T-helper 1 cell treated with Interleukin-12 subunit alpha and Interleukin-12 subunit beta and Interleukin-4 antibody, amounts not matched to agents 30 μg/mL and 1 μg/mL, for 36 hours (primary cell): ENCODE measurements at regions not wholly inside any gene's neighbourhood (a gene's known extent, or its start where the extent isn't known, plus 50 kb on each side); places are given as distances from the start of the nearest gene placed in this dataset.
"Not testable (repeated sequence)": the region's sequence is repeated elsewhere in the genome, so short reads cannot be mapped to it uniquely, and the experiment has no call there.

Experiments
- H3K27ac Mint-ChIP-seq: one replicate; pipeline ENCODE4 v1.8.0; 2021; ENCODE audit warnings: mild to moderate bottlenecking, mixed read lengths
- H3K27me3 Mint-ChIP-seq: one replicate; pipeline ENCODE4 v1.8.0; 2021; ENCODE audit warnings: low read depth, mixed read lengths
- H3K36me3 Mint-ChIP-seq: one replicate; pipeline ENCODE4 v1.8.0; 2021; ENCODE audit warnings: low read depth, mixed read lengths
- H3K4me1 Mint-ChIP-seq: one replicate; pipeline ENCODE4 v1.8.0; 2021; ENCODE audit warnings: low read depth, mixed read lengths
- H3K4me3 Mint-ChIP-seq: one replicate; pipeline ENCODE4 v1.8.0; 2021; ENCODE audit warnings: mild to moderate bottlenecking, moderate library complexity, mixed read lengths
- H3K9me3 Mint-ChIP-seq: one replicate; pipeline ENCODE4 v1.8.0; 2021; ENCODE audit warnings: mixed read lengths

- no peaks in the 10 kb centered on the region for H3K4me1 Mint-ChIP-seq
- no peak overlapping the region for H3K27ac Mint-ChIP-seq
- H3K27me3 Mint-ChIP-seq: peaks cover 4% of the 10 kb centered on the region
- H3K36me3 Mint-ChIP-seq: no peaks in the 10 kb centered on the region
- no peak overlapping the region for H3K4me3 Mint-ChIP-seq
- H3K9me3 Mint-ChIP-seq: no peaks in the 10 kb centered on the region
Measured at GRCh38 chr18:60044290-60045006, 144.7 kb downstream of the PMAIP1 start.

GRCh38 chr18:60040971-60041370 lies 141.2 kb downstream of the PMAIP1 start:
- Mint-ChIP-seq H3K4me1 (no peaks in the 10 kb centered on the region), H3K36me3 (no peaks in the 10 kb centered on the region), H3K27ac (no peak overlapping the region), H3K4me3 (no peak overlapping the region), H3K9me3 (no peaks in the 10 kb centered on the region), H3K27me3 (no peaks in the 10 kb centered on the region)

- H3K27me3 Mint-ChIP-seq: no peaks in the 10 kb centered on the region
- H3K9me3 Mint-ChIP-seq: no peaks in the 10 kb centered on the region
- no peak overlapping the region for H3K27ac Mint-ChIP-seq
- no peaks in the 10 kb centered on the region for H3K4me1 Mint-ChIP-seq
- no peaks in the 10 kb centered on the region for H3K36me3 Mint-ChIP-seq
- no peak overlapping the region for H3K4me3 Mint-ChIP-seq
Measured at GRCh38 chr18:60038731-60039130, 138.9 kb downstream of the PMAIP1 start.

GRCh38 chr18:60027397-60027796 lies 127.6 kb downstream of the PMAIP1 start:
- no peak overlapping the region for H3K27ac Mint-ChIP-seq
- no peak overlapping the region for H3K4me3 Mint-ChIP-seq
- H3K36me3 Mint-ChIP-seq: no peaks in the 10 kb centered on the region
- H3K27me3 Mint-ChIP-seq: no peaks in the 10 kb centered on the region
- no peaks in the 10 kb centered on the region for H3K4me1 Mint-ChIP-seq
- H3K9me3 Mint-ChIP-seq: no peaks in the 10 kb centered on the region

- H3K27ac Mint-ChIP-seq: no peak overlapping the region
- H3K4me3 Mint-ChIP-seq: no peak overlapping the region
- no peaks in the 10 kb centered on the region for H3K36me3 Mint-ChIP-seq
- no peaks in the 10 kb centered on the region for H3K4me1 Mint-ChIP-seq
- H3K9me3 Mint-ChIP-seq: no peaks in the 10 kb centered on the region
- no peaks in the 10 kb centered on the region for H3K27me3 Mint-ChIP-seq
Measured at GRCh38 chr18:60024857-60025256, 125.1 kb downstream of the PMAIP1 start.

GRCh38 chr18:60024345-60024744 lies 124.5 kb downstream of the PMAIP1 start:
- no peak overlapping the region for H3K4me3 Mint-ChIP-seq
- no peaks in the 10 kb centered on the region for H3K9me3 Mint-ChIP-seq
- no peaks in the 10 kb centered on the region for H3K27me3 Mint-ChIP-seq
- H3K4me1 Mint-ChIP-seq: no peaks in the 10 kb centered on the region
- no peaks in the 10 kb centered on the region for H3K36me3 Mint-ChIP-seq
- no peak overlapping the region for H3K27ac Mint-ChIP-seq

GRCh38 chr18:60022671-60023276 lies 123.0 kb downstream of the PMAIP1 start:
- H3K36me3 Mint-ChIP-seq: no peaks in the 10 kb centered on the region
- no peaks in the 10 kb centered on the region for H3K27me3 Mint-ChIP-seq
- H3K4me1 Mint-ChIP-seq: no peaks in the 10 kb centered on the region
- H3K27ac Mint-ChIP-seq: no peak overlapping the region
- H3K4me3 Mint-ChIP-seq: no peak overlapping the region
- H3K9me3 Mint-ChIP-seq: no peaks in the 10 kb centered on the region

GRCh38 chr18:60021556-60021955 lies 121.8 kb downstream of the PMAIP1 start:
- no peaks in the 10 kb centered on the region for H3K36me3 Mint-ChIP-seq
- no peaks in the 10 kb centered on the region for H3K27me3 Mint-ChIP-seq
- H3K27ac Mint-ChIP-seq: no peak overlapping the region
- H3K4me3 Mint-ChIP-seq: no peak overlapping the region
- H3K4me1 Mint-ChIP-seq: no peaks in the 10 kb centered on the region
- H3K9me3 Mint-ChIP-seq: no peaks in the 10 kb centered on the region

- no peak overlapping the region for H3K4me3 Mint-ChIP-seq
Measured at GRCh38 chr18:60020107-60020925, 120.5 kb downstream of the PMAIP1 start.

GRCh38 chr18:60019463-60019840 lies 119.7 kb downstream of the PMAIP1 start:
- no peaks in the 10 kb centered on the region for H3K36me3 Mint-ChIP-seq
- no peak overlapping the region for H3K27ac Mint-ChIP-seq
- no peak overlapping the region for H3K4me3 Mint-ChIP-seq
- no peaks in the 10 kb centered on the region for H3K4me1 Mint-ChIP-seq
- H3K27me3 Mint-ChIP-seq: no peaks in the 10 kb centered on the region
- H3K9me3 Mint-ChIP-seq: no peaks in the 10 kb centered on the region

More at GRCh38 chr18:60020107-60020925, 120.5 kb downstream of the PMAIP1 start:
- Mint-ChIP-seq H3K36me3 (no peaks in the 10 kb centered on the region), H3K27me3 (no peaks in the 10 kb centered on the region), H3K27ac (no peak overlapping the region), H3K9me3 (no peaks in the 10 kb centered on the region), H3K4me1 (no peaks in the 10 kb centered on the region)

- Mint-ChIP-seq H3K4me3 (no peak overlapping the region), H3K9me3 (no peaks in the 10 kb centered on the region), H3K27ac (no peak overlapping the region), H3K36me3 (no peaks in the 10 kb centered on the region), H3K4me1 (no peaks in the 10 kb centered on the region), H3K27me3 (no peaks in the 10 kb centered on the region)
Measured at GRCh38 chr18:60018618-60019462, 119.0 kb downstream of the PMAIP1 start.

- not testable (repeated sequence) for H3K36me3 Mint-ChIP-seq, H3K27ac Mint-ChIP-seq, H3K4me3 Mint-ChIP-seq, H3K4me1 Mint-ChIP-seq, H3K9me3 Mint-ChIP-seq, H3K27me3 Mint-ChIP-seq
Measured at GRCh38 chr18:60018134-60018533, 118.3 kb downstream of the PMAIP1 start.

GRCh38 chr18:60017371-60017770 lies 117.6 kb downstream of the PMAIP1 start:
- Mint-ChIP-seq H3K4me3 (no peak overlapping the region), H3K9me3 (no peaks in the 10 kb centered on the region), H3K27me3 (no peaks in the 10 kb centered on the region), H3K36me3 (no peaks in the 10 kb centered on the region), H3K4me1 (no peaks in the 10 kb centered on the region), H3K27ac (no peak overlapping the region)

GRCh38 chr18:60015826-60016225 lies 116.0 kb downstream of the PMAIP1 start:
- H3K27ac Mint-ChIP-seq, H3K4me3 Mint-ChIP-seq, H3K36me3 Mint-ChIP-seq, H3K4me1 Mint-ChIP-seq, H3K27me3 Mint-ChIP-seq, H3K9me3 Mint-ChIP-seq: not testable (repeated sequence)
